HG02885 (cell line): ENCODE measurements at regions not wholly inside any gene's neighbourhood (a gene's known extent, or its start where the extent isn't known, plus 50 kb on each side); places are given as distances from the start of the nearest gene placed in this dataset.
"Not testable (repeated sequence)": the region's sequence is repeated elsewhere in the genome, so short reads cannot be mapped to it uniquely, and the experiment has no call there.

ENCODE experiments used
- ATAC-seq: cut with Tn5 transposase; IDR thresholded peaks from one replicate; pipeline ENCODE4 v1.9.1; 2021; ENCODE audit warnings: mild to moderate bottlenecking; ENCODE audit not compliant: unreplicated experiment, poor library complexity

- ATAC-seq: peak; percentile 96
Observed at GRCh38 chr7:112939574-112940313, 146.9 kb downstream of the GPR85 start.

GRCh38 chr7:112938863-112939573, 147.6 kb downstream of the GPR85 start:
- ATAC-seq: no peak

- ATAC-seq: no peak
Observed at GRCh38 chr7:112937651-112938415, 147.6 kb upstream of the TMEM168 start.

GRCh38 chr7:112933598-112933997, 143.4 kb upstream of the TMEM168 start:
- ATAC-seq: no peak

- ATAC-seq: no peak
Observed at GRCh38 chr7:112930787-112931186, 140.6 kb upstream of the TMEM168 start.

GRCh38 chr7:112929421-112929820, 139.2 kb upstream of the TMEM168 start:
- no peak for ATAC-seq

GRCh38 chr7:112926018-112926417, 135.8 kb upstream of the TMEM168 start:
- no peak for ATAC-seq

GRCh38 chr7:112922546-112922945, 132.4 kb upstream of the TMEM168 start:
- ATAC-seq: not testable (repeated sequence)

- not testable (repeated sequence) for ATAC-seq
Observed at GRCh38 chr7:112916431-112916830, 126.2 kb upstream of the TMEM168 start.

GRCh38 chr7:112908086-112908485, 117.9 kb upstream of the TMEM168 start:
- no peak for ATAC-seq

- no peak for ATAC-seq
Observed at GRCh38 chr7:112907658-112908057, 117.5 kb upstream of the TMEM168 start.

GRCh38 chr7:112905950-112906349, 115.8 kb upstream of the TMEM168 start:
- no peak for ATAC-seq

GRCh38 chr7:112905413-112905812, 115.2 kb upstream of the TMEM168 start:
- no peak for ATAC-seq

- ATAC-seq: peak; percentile 89
Observed at GRCh38 chr7:112898432-112899290, 108.5 kb upstream of the TMEM168 start.

GRCh38 chr7:112897839-112898431, 107.7 kb upstream of the TMEM168 start:
- ATAC-seq: no peak

GRCh38 chr7:112896026-112896601, 105.9 kb upstream of the TMEM168 start:
- ATAC-seq: no peak

GRCh38 chr7:112892263-112892662, 102.1 kb upstream of the TMEM168 start:
- ATAC-seq: no peak

GRCh38 chr7:112891698-112892097, 101.5 kb upstream of the TMEM168 start:
- ATAC-seq: no peak

GRCh38 chr7:112889834-112890438, 99.7 kb upstream of the TMEM168 start:
- ATAC-seq: no peak
